ENCODE measurements at regions not wholly inside any gene's neighbourhood (a gene's known extent, or its start where the extent isn't known, plus 50 kb on each side); places are given as distances from the start of the nearest gene placed in this dataset.
"Not testable (repeated sequence)": the region's sequence is repeated elsewhere in the genome, so short reads cannot be mapped to it uniquely, and the experiment has no call there.

DNA sequence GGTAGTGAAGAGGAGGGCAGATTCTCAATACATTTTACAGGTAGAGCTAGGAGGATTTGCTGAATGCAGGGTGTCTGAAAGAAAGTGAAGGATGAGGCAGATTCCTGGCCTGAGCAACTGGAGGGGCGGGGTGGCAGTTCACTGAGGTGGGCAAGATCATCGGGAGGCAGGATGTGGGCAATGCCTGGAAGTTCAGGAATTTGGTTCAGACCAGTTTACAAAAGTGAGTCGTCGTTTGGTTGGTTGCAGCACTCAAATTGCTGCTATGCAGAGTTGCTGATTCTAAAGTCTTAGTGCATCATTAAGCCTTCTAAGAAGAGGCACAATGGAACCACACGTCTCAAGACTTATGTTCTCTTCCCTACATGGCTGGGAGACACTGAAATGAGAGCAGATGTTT lies 134.0 kb downstream of the MFSD1 start:
- no peaks in the 10 kb centered on the region for H3K36me3 Mint-ChIP-seq (ENCODE audit: low read depth)

DNA sequence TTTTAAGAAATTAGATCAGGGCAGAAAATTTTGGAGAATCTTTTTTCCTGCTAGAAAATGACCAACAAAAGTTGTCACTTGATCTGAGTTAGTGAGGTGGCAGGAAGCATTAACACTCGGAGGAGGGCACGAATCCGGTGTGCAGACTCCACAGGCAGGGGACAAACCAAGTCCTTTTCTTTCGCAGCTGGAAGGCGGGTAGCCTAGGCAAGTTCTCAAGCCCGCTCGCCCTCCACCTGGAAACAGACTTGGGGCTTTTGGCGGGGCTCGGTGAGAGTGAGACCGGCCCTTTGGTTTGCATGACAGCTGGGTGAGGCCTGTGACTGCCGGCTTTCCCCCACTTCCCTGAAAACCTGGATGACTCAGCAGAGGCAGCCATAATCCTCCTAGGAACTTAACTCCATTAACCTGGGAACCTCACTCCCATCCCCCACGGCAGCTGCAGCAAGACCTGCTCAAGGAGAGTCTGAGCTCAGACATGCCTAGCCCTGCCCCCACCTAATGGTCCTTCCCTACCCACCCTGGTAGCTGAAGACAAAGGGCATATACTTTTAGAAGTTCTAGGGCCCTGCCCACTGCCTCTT lies 134.8 kb downstream of the MFSD1 start:
- DNase-seq (no peak), ATAC-seq (no peak)
- no peak overlapping the region for H3K27ac Mint-ChIP-seq
- H3K4me3 Mint-ChIP-seq = no peak overlapping the region
- no peaks in the 10 kb centered on the region for H3K9me3 ChIP-seq (ENCODE audit: control insufficient read depth, low read length, poor library complexity, severe bottlenecking)
- H3K36me3 Mint-ChIP-seq (ENCODE audit: low read depth) = no peaks in the 10 kb centered on the region
- no peaks in the 10 kb centered on the region for H3K27me3 Mint-ChIP-seq
- H3K4me1 Mint-ChIP-seq = no peaks in the 10 kb centered on the region

More for the DNA sequence above, 134.0 kb downstream of the MFSD1 start:
- Mint-ChIP-seq H3K27ac (no peak overlapping the region), H3K27me3 (no peaks in the 10 kb centered on the region), H3K4me3 (no peak overlapping the region), H3K4me1 (no peaks in the 10 kb centered on the region)
- ATAC-seq = no peak
- no peaks in the 10 kb centered on the region for H3K9me3 ChIP-seq (ENCODE audit: control insufficient read depth, low read length, poor library complexity, severe bottlenecking)
- no peak for DNase-seq

DNA sequence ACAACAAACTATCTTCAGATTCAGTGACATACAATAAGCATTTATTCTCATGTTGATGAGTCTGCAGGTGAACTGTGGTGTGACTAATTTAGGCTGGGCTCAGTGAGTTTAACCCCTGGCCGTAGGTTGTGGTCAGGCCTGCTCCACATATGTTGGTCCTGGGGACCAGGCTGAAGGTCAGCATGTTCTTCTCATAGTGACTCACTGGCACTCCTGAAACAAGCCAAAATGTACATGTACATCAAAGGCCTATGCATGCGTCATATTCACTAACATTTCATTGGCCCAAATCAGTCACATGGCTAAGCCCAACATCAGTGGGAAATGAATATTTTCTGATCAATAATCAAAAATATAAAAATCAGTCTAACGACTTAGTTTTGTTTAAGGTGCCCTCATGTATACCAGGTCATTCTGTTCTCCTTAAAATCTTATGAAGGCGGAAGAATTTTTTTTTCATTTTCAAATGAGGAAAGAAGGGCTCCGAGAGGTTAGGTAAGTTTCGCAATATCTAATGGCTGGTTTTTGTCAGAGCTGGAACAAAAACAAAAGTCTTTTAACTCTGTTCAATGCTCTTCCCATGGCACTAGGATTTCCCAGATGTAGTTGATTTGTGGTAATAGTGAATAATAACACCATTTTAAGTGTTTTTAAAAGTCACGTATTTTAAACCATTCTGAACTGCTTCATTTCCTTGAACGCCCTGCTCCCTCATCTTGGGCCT lies 148.5 kb downstream of the MFSD1 start:
- ATAC-seq (no peak), DNase-seq (no peak)
- Mint-ChIP-seq H3K27me3 (no peaks in the 10 kb centered on the region), H3K36me3 (ENCODE audit: low read depth) (no peaks in the 10 kb centered on the region), H3K27ac (no peak overlapping the region), H3K4me1 (no peaks in the 10 kb centered on the region), H3K4me3 (no peak overlapping the region)
- no peaks in the 10 kb centered on the region for H3K9me3 ChIP-seq (ENCODE audit: control insufficient read depth, low read length, poor library complexity, severe bottlenecking)

DNA sequence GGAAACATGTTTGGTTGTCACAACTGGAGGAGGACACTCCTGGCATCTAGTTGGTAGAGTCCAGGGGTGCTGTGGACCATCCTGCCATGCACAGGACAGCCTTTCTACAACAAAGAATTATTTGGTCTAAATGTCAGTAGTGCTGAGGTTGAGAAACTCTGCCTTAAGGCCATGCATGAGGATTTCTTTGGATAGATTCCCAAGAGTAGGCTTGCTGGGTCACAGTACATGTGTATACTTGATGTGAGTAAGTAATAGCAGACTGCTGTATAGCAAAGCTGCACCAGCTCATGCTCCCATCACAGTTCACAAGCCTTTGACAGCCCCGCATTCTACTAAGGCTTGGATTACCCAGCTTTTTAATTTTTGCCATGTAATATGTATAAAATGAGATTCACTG lies 151.3 kb downstream of the MFSD1 start:
- no peak overlapping the region for H3K27ac Mint-ChIP-seq
- ATAC-seq (no peak), DNase-seq (no peak)
- H3K36me3 Mint-ChIP-seq (ENCODE audit: low read depth) = no peaks in the 10 kb centered on the region
- H3K4me1 Mint-ChIP-seq = no peaks in the 10 kb centered on the region
- no peaks in the 10 kb centered on the region for H3K9me3 ChIP-seq (ENCODE audit: control insufficient read depth, low read length, poor library complexity, severe bottlenecking)
- H3K4me3 Mint-ChIP-seq = no peak overlapping the region
- no peaks in the 10 kb centered on the region for H3K27me3 Mint-ChIP-seq

DNA sequence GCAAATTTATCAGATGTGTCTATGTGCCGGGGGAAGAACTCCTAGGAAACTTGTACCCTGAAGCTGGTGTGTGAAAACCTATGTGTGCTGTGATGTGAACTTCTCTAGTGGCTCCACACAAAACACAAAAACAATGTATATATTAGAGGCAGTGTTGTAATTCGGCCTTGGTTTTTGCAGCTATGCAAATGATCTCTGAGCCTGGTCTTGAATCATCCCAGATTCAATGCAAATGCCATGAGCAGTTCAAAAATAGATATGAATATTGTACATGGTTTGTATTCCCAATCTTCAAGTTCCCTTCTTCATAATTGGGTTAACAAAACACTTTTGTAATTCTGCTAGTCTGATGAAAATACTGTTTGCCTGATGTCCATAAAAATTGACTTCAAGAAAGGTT lies 152.6 kb downstream of the MFSD1 start:
- H3K9me3 ChIP-seq (ENCODE audit: control insufficient read depth, low read length, poor library complexity, severe bottlenecking) = no peaks in the 10 kb centered on the region
- no peak overlapping the region for H3K27ac Mint-ChIP-seq
- no peak overlapping the region for H3K4me3 Mint-ChIP-seq
- ATAC-seq (no peak), DNase-seq (no peak)
- no peaks in the 10 kb centered on the region for H3K4me1 Mint-ChIP-seq
- no peaks in the 10 kb centered on the region for H3K36me3 Mint-ChIP-seq (ENCODE audit: low read depth)
- H3K27me3 Mint-ChIP-seq = no peaks in the 10 kb centered on the region

DNA sequence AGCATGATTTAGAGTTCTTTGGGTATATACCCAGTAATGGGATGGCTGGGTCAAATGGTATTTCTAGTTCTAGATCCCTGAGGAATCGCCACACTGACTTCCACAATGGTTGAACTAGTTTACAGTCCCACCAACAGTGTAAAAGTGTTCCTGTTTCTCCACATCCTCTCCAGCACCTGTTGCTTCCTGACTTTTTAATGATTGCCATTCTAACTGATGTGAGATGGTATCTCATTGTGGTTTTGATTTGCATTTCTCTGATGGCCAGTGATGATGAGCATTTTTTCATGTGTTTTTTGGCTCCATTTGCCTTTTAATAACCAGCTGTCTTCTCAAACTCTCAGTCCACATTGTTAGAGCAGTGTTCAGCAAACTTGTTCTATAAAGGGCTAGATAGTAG lies 155.9 kb downstream of the MFSD1 start:
- not testable (repeated sequence) for DNase-seq; H3K4me3 Mint-ChIP-seq; H3K27ac Mint-ChIP-seq; H3K4me1 Mint-ChIP-seq; H3K27me3 Mint-ChIP-seq; H3K9me3 ChIP-seq (ENCODE audit: control insufficient read depth, low read length, poor library complexity, severe bottlenecking); H3K36me3 Mint-ChIP-seq (ENCODE audit: low read depth); ATAC-seq

DNA sequence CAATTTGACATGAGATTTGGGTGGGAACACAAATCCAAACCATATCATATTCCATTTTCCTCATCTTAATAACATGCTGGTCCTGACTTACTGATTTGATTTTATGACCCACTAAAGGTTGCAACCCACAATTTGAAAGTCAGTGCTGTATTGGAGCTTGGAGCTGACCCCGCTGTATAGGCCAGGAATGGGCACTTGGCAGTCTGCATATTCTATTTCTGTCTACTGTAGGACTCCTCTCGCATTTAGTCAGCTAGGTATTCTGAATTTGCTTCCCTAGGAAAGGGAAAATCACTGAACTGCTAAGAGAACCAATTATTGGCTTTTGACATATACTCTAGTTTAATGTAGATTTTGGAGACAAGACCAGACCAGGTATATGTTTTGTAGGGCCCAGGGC lies 157.0 kb downstream of the MFSD1 start:
- DNase-seq = no peak
- Mint-ChIP-seq H3K36me3 (ENCODE audit: low read depth) (no peaks in the 10 kb centered on the region), H3K27me3 (no peaks in the 10 kb centered on the region), H3K27ac (no peak overlapping the region), H3K4me3 (no peak overlapping the region), H3K4me1 (no peaks in the 10 kb centered on the region)
- ATAC-seq = no peak
- H3K9me3 ChIP-seq (ENCODE audit: control insufficient read depth, low read length, poor library complexity, severe bottlenecking) = no peaks in the 10 kb centered on the region

DNA sequence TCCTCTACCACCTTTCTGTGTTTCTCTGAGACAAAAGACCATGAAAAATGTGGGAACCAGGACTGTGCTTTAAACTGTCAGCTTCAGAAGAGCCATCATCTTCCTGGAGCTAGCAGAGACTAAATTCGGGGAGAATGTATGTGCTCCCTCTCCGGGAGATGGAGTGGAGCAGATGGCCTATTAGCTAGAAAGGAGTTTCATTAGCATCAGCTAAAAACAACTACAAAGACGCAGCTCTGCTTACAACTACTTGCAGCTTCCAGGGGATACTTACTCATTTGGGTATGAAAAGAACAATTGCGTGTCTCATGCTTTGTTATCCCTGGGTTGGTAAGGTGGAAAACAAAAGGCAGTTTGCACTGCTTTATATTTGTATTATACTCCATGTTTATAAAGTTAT lies 159.6 kb downstream of the MFSD1 start:
- H3K9me3 ChIP-seq (ENCODE audit: control insufficient read depth, low read length, poor library complexity, severe bottlenecking) = no peaks in the 10 kb centered on the region
- H3K27ac Mint-ChIP-seq = no peak overlapping the region
- H3K36me3 Mint-ChIP-seq (ENCODE audit: low read depth) = no peaks in the 10 kb centered on the region
- DNase-seq (no peak), ATAC-seq (no peak)
- no peaks in the 10 kb centered on the region for H3K4me1 Mint-ChIP-seq
- no peaks in the 10 kb centered on the region for H3K27me3 Mint-ChIP-seq
- no peak overlapping the region for H3K4me3 Mint-ChIP-seq

DNA sequence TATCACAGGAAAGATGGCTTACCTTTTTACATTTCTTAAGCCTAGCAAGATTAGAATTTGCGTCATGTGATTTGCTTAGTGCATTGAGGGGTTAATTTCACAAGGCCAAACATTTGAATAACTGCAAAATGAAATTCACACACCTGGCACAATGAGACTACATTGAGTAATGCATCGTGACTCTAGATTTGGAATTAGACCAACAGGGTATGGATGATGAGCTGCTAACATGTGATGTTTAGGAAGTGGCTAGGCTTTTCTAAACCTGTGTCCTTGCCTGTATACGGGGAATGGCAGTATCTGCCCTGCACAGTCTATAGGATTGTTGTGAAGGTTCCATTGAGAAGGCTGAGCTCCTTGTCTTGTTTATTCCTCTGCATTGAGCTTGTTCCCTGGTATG lies 160.1 kb downstream of the MFSD1 start:
- no peaks in the 10 kb centered on the region for H3K36me3 Mint-ChIP-seq (ENCODE audit: low read depth)
- no peaks in the 10 kb centered on the region for H3K4me1 Mint-ChIP-seq
- ATAC-seq (no peak), DNase-seq (no peak)
- H3K27ac Mint-ChIP-seq = no peak overlapping the region
- H3K9me3 ChIP-seq (ENCODE audit: control insufficient read depth, low read length, poor library complexity, severe bottlenecking) = no peaks in the 10 kb centered on the region
- H3K4me3 Mint-ChIP-seq = no peak overlapping the region
- H3K27me3 Mint-ChIP-seq = no peaks in the 10 kb centered on the region

DNA sequence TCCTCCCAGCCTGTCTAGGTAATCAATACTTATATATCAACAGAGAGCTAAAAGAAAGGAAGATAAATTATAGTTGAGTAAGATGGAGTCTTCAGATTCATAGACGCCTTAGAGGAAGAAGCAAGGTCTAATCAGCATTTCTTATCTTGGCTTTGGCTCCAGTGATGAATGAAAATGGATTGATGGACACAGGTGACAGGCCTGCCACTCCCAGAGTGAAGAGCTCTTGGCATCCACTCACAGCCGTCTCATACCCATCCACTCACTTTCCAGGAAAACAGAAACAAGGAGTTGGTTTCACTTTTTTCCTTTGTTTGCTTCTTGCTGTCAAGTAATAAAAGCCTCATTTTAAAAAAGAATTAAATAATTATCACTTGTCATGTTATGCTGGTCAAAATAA lies 168.2 kb downstream of the MFSD1 start:
- no peak overlapping the region for H3K27ac Mint-ChIP-seq
- DNase-seq (no peak), ATAC-seq (no peak)
- H3K4me3 Mint-ChIP-seq = no peak overlapping the region
- no peaks in the 10 kb centered on the region for H3K9me3 ChIP-seq (ENCODE audit: control insufficient read depth, low read length, poor library complexity, severe bottlenecking)
- no peaks in the 10 kb centered on the region for H3K36me3 Mint-ChIP-seq (ENCODE audit: low read depth)
- peaks cover 8% of the 10 kb centered on the region for H3K27me3 Mint-ChIP-seq
- H3K4me1 Mint-ChIP-seq = no peaks in the 10 kb centered on the region

DNA sequence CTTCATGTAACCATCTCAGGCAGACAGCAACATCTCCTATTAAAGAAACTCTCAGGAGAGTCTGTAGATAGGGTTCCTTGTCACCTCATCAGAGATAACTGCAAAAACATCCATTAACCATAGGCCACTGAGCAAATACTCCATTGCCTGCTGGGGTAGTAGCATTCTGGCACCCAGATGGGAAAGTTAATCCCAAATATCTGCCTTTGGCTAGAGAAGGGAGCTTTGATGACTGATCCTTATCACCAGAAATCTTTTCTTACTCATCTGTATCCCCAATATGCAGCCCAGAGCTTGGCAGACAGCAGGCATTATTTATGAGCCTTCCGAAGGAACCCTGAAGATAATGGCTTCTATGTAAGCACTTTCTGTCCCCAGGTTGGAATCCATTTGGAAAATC lies 173.1 kb downstream of the MFSD1 start:
- Mint-ChIP-seq H3K4me1 (no peaks in the 10 kb centered on the region), H3K4me3 (no peak overlapping the region), H3K27me3 (peaks cover 15% of the 10 kb centered on the region), H3K27ac (no peak overlapping the region), H3K36me3 (ENCODE audit: low read depth) (no peaks in the 10 kb centered on the region)
- ATAC-seq (no peak), DNase-seq (no peak)
- no peaks in the 10 kb centered on the region for H3K9me3 ChIP-seq (ENCODE audit: control insufficient read depth, low read length, poor library complexity, severe bottlenecking)

DNA sequence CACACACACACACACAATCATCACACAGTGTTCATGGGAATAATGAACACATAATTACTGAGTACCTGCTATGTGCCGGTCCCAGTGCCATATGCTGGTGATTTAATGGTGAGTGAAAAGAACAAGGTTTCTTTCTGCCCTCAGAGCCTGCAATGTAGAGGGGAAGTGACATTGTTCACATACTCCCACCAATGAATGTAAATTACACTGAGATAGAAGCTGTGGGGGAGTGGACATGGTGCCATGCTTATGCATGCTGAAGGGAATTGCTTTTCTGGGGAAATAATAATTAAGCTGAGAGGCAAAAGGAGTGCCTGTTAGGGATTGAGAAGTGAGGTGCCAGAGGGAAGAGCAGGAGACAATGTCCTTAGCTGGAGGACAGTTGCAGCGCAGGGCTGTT lies 175.1 kb downstream of the MFSD1 start:
- Mint-ChIP-seq H3K4me3 (no peak overlapping the region), H3K36me3 (ENCODE audit: low read depth) (no peaks in the 10 kb centered on the region), H3K27me3 (peaks cover 14% of the 10 kb centered on the region), H3K27ac (no peak overlapping the region), H3K4me1 (no peaks in the 10 kb centered on the region)
- no peaks in the 10 kb centered on the region for H3K9me3 ChIP-seq (ENCODE audit: control insufficient read depth, low read length, poor library complexity, severe bottlenecking)
- ATAC-seq = no peak
- DNase-seq = no peak

DNA sequence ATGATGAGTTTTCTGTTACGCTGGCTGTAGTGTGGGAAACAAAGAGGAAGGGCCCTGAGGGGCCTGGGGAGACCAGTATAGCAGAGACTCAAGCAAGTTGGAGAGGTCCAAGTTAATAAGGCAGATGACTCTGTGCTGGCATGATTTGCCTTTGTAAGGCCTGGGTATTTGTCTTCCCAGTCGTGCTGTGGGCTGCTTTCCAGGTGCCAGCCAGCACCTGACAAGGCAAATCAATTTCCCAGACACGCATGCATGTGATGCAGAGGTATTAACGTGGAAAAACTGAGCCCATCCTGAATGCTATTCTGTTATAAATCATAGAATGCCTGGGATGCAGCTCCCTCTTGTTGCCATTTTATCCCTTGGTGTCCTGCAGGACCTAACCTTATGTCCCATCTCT lies 175.6 kb downstream of the MFSD1 start:
- no peak overlapping the region for H3K4me3 Mint-ChIP-seq
- H3K27me3 Mint-ChIP-seq = peaks cover 9% of the 10 kb centered on the region
- no peak for ATAC-seq
- no peak overlapping the region for H3K27ac Mint-ChIP-seq
- no peaks in the 10 kb centered on the region for H3K9me3 ChIP-seq (ENCODE audit: control insufficient read depth, low read length, poor library complexity, severe bottlenecking)
- H3K36me3 Mint-ChIP-seq (ENCODE audit: low read depth) = no peaks in the 10 kb centered on the region
- DNase-seq = no peak
- H3K4me1 Mint-ChIP-seq = no peaks in the 10 kb centered on the region
